ENCODE measurements at regions not wholly inside any gene's neighbourhood (a gene's known extent, or its start where the extent isn't known, plus 50 kb on each side); places are given as distances from the start of the nearest gene placed in this dataset.
"Not testable (repeated sequence)": the region's sequence is repeated elsewhere in the genome, so short reads cannot be mapped to it uniquely, and the experiment has no call there.

DNA sequence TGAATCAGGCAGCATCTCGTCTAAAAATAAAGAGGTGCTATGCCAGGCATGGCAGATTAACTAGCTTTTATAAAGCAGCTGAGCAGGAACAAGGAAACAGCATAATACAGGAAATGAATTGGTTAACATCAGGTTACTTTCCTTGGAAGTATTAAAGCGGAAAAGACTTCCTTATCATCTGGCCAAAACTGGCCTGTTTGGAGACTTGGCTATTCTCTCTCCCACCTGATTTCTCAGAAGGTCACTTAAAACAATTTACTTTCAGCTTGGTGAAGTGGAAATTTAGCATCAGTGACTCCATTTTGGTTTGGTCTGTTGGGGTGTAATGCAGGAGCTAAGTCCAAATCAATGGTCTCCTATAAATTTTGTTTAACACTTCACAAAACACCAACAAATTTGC is 191.6 kb downstream of the NUFIP1 start:
- no peaks in the 10 kb centered on the region for H3K9me3 ChIP-seq (ENCODE audit: control insufficient read depth, insufficient read depth, low read length)
- no peak for ATAC-seq
- H3K4me3 ChIP-seq (ENCODE audit: low read length) = no peak overlapping the region
- Mint-ChIP-seq H3K27me3 (ENCODE audit: low read depth in 2 of 2) (no peaks in the 10 kb centered on the region), H3K36me3 (no peaks in the 10 kb centered on the region), H3K9me3 (no peaks in the 10 kb centered on the region), H3K4me3 (no peak overlapping the region), H3K4me1 (no peaks in the 10 kb centered on the region), H3K27ac (no peak overlapping the region)
- no peaks in the 10 kb centered on the region for H3K4me1 ChIP-seq (ENCODE audit: control insufficient read depth, insufficient read depth, low read length)
- H3K27me3 ChIP-seq (ENCODE audit: control insufficient read depth, insufficient read depth, low read length) = no peaks in the 10 kb centered on the region
- no peak overlapping the region for H3K27ac ChIP-seq (ENCODE audit: low read length)
- TF ChIP-seq, protein P1, sequence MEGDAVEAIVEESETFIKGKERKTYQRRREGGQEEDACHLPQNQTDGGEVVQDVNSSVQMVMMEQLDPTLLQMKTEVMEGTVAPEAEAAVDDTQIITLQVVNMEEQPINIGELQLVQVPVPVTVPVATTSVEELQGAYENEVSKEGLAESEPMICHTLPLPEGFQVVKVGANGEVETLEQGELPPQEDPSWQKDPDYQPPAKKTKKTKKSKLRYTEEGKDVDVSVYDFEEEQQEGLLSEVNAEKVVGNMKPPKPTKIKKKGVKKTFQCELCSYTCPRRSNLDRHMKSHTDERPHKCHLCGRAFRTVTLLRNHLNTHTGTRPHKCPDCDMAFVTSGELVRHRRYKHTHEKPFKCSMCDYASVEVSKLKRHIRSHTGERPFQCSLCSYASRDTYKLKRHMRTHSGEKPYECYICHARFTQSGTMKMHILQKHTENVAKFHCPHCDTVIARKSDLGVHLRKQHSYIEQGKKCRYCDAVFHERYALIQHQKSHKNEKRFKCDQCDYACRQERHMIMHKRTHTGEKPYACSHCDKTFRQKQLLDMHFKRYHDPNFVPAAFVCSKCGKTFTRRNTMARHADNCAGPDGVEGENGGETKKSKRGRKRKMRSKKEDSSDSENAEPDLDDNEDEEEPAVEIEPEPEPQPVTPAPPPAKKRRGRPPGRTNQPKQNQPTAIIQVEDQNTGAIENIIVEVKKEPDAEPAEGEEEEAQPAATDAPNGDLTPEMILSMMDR (IDR thresholded peaks at IDR 0.05) = no peak
- intact Hi-C loops (cut with micrococcal nuclease) = no loop called here
- no peak for DNase-seq
- WGBS (ENCODE audit: insufficient coverage) = 97% methylated on average over 2 of the region's 2 CpGs
- H3K36me3 ChIP-seq (ENCODE audit: control insufficient read depth, insufficient read depth, low read length) = no peaks in the 10 kb centered on the region

DNA sequence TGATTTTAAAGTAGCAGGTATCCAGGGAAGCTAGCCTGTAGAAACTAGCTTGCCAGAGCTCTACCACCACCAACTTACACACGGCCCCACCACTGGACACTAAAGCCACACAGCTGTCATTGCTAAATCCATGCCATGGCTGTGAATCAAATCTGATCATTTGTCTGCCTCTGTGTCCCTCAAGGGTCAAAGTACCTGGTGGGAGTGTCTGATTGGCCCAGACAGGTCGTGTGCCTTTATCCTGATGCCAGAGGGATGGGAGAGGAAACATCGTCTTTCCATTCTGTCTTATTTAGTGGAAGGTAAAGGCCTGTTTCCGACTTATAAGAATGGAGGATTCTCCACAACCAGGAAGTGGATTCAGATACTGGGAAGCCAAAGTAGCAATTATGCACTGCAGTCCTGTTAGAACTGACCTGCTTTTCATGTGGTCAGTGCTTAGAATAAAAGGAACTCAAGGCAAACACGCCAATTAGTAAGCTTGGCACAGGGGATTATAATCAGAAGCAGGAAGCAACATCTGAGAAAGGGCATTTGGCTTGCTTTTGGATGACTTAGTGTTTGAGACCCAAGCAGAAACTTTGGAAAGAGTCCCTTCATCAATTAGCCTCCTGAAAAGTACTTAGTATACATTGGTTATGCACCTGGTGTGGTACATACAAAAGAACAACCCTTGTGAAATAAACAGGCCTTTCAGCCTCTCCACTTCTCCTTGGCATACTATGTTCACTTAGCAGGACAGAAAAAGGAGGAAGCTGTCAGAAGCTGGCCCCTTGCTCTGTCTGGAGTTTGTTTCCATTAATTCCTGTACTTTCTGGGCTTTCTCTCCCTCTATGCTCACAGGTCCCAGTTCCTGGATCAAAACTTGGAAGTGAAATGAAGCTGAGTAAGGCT is 192.4 kb downstream of the NUFIP1 start:
- intact Hi-C loops (cut with micrococcal nuclease) = no loop called here
- no peak overlapping the region for H3K27ac ChIP-seq (ENCODE audit: low read length)
- Mint-ChIP-seq H3K36me3 (no peaks in the 10 kb centered on the region), H3K9me3 (no peaks in the 10 kb centered on the region), H3K27ac (no peak overlapping the region), H3K4me3 (no peak overlapping the region), H3K4me1 (no peaks in the 10 kb centered on the region), H3K27me3 (ENCODE audit: low read depth in 2 of 2) (no peaks in the 10 kb centered on the region)
- no peaks in the 10 kb centered on the region for H3K4me1 ChIP-seq (ENCODE audit: control insufficient read depth, insufficient read depth, low read length)
- H3K4me3 ChIP-seq (ENCODE audit: low read length) = no peak overlapping the region
- no peaks in the 10 kb centered on the region for H3K9me3 ChIP-seq (ENCODE audit: control insufficient read depth, insufficient read depth, low read length)
- ATAC-seq = no peak
- 81% methylated on average over 5 of the region's 5 CpGs for WGBS (ENCODE audit: insufficient coverage)
- no peaks in the 10 kb centered on the region for H3K27me3 ChIP-seq (ENCODE audit: control insufficient read depth, insufficient read depth, low read length)
- TF ChIP-seq, protein P1 (IDR thresholded peaks at IDR 0.05) = no peak
- no peak for DNase-seq
- H3K36me3 ChIP-seq (ENCODE audit: control insufficient read depth, insufficient read depth, low read length) = no peaks in the 10 kb centered on the region

DNA sequence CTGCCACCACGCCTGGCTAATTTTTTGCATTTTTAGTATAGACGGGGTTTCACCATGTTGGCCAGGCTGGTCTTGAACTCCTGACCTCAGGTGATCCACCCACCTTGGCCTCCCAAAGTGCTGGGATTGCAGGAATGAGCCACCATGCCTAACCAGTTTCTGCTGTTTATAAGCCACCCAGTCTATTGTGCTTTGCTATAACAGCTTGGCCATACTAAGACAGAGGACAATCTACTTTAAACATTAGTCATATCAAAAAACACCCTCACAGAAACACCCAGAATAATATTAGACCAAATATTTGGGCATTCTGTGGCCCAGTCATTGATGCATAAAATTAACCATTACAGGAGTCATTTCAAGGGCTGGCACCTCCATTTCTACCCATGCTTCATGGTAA is 193.2 kb downstream of the NUFIP1 start:
- DNase-seq; intact Hi-C loops (cut with micrococcal nuclease); H3K27ac ChIP-seq (ENCODE audit: low read length); H3K4me3 ChIP-seq (ENCODE audit: low read length); H3K27ac Mint-ChIP-seq; H3K9me3 Mint-ChIP-seq; H3K27me3 ChIP-seq (ENCODE audit: control insufficient read depth, insufficient read depth, low read length); H3K4me3 Mint-ChIP-seq; H3K27me3 Mint-ChIP-seq (ENCODE audit: low read depth in 2 of 2); H3K36me3 Mint-ChIP-seq; H3K4me1 Mint-ChIP-seq; H3K9me3 ChIP-seq (ENCODE audit: control insufficient read depth, insufficient read depth, low read length); ATAC-seq; H3K4me1 ChIP-seq (ENCODE audit: control insufficient read depth, insufficient read depth, low read length); H3K36me3 ChIP-seq (ENCODE audit: control insufficient read depth, insufficient read depth, low read length): not testable (repeated sequence)
- WGBS (ENCODE audit: insufficient coverage) = 84% methylated on average over 2 of the region's 2 CpGs

DNA sequence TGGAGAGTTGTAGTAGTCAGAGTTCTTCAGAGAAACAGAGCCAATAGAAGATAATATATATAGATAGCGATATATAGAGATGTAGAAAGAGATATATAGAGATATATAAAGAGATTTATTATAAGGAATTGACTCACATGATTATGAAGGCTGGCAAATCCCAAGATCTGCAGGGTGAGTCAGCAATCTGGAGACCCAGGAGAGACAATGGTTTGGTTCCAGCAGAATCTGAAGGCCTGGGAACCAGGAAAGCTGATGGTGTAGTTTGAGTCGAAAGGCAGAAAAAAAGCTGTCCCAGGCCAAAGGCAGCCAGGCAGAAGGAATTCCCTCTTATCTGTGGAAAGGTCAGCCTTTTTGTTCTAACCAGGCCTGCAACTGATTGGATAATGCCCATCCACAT is 194.1 kb downstream of the NUFIP1 start:
- ATAC-seq = no peak
- Mint-ChIP-seq H3K27me3 (ENCODE audit: low read depth in 2 of 2) (no peaks in the 10 kb centered on the region), H3K9me3 (no peaks in the 10 kb centered on the region)

More for the DNA sequence above, 194.1 kb downstream of the NUFIP1 start:
- intact Hi-C loops (cut with micrococcal nuclease) = no loop called here
- Histone ChIP-seq H3K9me3 (ENCODE audit: control insufficient read depth, insufficient read depth, low read length) (no peaks in the 10 kb centered on the region), H3K27ac (ENCODE audit: low read length) (no peak overlapping the region), H3K36me3 (ENCODE audit: control insufficient read depth, insufficient read depth, low read length) (no peaks in the 10 kb centered on the region), H3K4me3 (ENCODE audit: low read length) (no peak overlapping the region), H3K27me3 (ENCODE audit: control insufficient read depth, insufficient read depth, low read length) (no peaks in the 10 kb centered on the region), H3K4me1 (ENCODE audit: control insufficient read depth, insufficient read depth, low read length) (no peaks in the 10 kb centered on the region)
- no peaks in the 10 kb centered on the region for H3K4me1 Mint-ChIP-seq
- no peak overlapping the region for H3K27ac Mint-ChIP-seq
- 88% methylated on average over 2 of the region's 2 CpGs for WGBS (ENCODE audit: insufficient coverage)
- H3K36me3 Mint-ChIP-seq = no peaks in the 10 kb centered on the region
- H3K4me3 Mint-ChIP-seq = no peak overlapping the region
- no peak for DNase-seq
- TF ChIP-seq, protein P1 (IDR thresholded peaks at IDR 0.05) = no peak
